ENCODE measurements at regions not wholly inside any gene's neighbourhood (a gene's known extent, or its start where the extent isn't known, plus 50 kb on each side); places are given as distances from the start of the nearest gene placed in this dataset.

DNA sequence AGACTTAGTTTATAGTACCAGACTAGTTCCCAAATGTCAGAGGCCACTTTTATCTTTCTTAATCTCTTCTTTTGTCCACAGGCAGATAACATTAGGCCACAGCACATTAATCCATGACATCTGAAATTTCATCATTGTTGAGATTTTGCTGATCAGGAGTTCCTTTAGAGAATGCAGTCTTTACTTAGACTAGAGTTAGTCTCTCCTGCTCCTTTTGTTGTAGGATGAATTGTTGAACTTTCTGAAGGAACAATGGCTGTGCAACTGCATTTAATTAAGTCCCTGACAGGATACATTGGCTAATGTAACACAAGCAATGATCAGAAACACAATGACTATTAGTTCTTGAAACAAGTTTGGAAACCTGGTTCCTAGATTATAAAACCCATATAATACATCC is 266.3 kb downstream of the PCDH20 start:
- no peak for DNase-seq (ENCODE audit: low spot score in 2 of 2)
- no peak overlapping the region for H3K4me3 ChIP-seq
- TF ChIP-seq POLR2A (IDR thresholded peaks at IDR 0.05) (no peak), EP300 (IDR thresholded peaks at IDR 0.05) (no peak)
- TF ChIP-seq, protein P1, sequence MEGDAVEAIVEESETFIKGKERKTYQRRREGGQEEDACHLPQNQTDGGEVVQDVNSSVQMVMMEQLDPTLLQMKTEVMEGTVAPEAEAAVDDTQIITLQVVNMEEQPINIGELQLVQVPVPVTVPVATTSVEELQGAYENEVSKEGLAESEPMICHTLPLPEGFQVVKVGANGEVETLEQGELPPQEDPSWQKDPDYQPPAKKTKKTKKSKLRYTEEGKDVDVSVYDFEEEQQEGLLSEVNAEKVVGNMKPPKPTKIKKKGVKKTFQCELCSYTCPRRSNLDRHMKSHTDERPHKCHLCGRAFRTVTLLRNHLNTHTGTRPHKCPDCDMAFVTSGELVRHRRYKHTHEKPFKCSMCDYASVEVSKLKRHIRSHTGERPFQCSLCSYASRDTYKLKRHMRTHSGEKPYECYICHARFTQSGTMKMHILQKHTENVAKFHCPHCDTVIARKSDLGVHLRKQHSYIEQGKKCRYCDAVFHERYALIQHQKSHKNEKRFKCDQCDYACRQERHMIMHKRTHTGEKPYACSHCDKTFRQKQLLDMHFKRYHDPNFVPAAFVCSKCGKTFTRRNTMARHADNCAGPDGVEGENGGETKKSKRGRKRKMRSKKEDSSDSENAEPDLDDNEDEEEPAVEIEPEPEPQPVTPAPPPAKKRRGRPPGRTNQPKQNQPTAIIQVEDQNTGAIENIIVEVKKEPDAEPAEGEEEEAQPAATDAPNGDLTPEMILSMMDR (IDR thresholded peaks at IDR 0.05) = no peak
- no peaks in the 10 kb centered on the region for H3K27me3 ChIP-seq
- H3K4me1 ChIP-seq = no peaks in the 10 kb centered on the region
- H3K36me3 ChIP-seq = no peaks in the 10 kb centered on the region
- no peak overlapping the region for H3K27ac ChIP-seq
- no peaks in the 10 kb centered on the region for H3K9me3 ChIP-seq

DNA sequence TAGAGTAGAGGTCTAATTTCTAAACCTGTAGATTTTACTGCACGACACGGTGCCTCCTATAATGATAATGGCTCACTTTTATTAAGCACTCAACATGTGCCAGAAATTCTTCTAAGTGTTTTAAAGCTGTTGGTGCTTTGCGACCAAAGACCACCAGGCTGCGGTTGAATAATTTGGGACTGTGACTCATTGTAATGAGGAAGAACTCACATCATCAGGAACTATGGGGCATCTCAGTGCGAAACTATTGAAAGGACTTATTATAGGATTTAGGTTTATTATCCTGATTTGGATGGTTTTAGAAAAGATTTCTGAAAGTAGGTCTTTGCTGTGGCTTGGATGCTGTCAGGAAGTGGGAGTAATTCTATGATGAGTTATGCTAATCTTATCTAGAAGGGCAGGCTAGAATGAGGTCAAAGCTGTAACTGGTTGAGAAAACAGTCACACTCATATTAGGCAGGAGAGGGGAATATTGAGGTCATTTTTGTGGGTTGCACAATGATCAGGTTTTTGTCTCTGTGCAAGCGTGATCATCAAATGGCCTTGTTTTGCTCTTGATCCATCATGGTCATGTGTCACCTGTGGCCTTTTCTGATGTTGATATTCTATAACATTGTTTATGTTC is 266.8 kb downstream of the PCDH20 start:
- no peak for DNase-seq (ENCODE audit: low spot score in 2 of 2)
- no peak overlapping the region for H3K27ac ChIP-seq
- no peak overlapping the region for H3K4me3 ChIP-seq
- WGBS, 2 donors = 85 to 93% methylated on average over 6 of the region's 6 CpGs
- no peaks in the 10 kb centered on the region for H3K4me1 ChIP-seq
- TF ChIP-seq, protein P1 (IDR thresholded peaks at IDR 0.05) = no peak
- no peak for TF ChIP-seq EP300 (IDR thresholded peaks at IDR 0.05)
- TF ChIP-seq POLR2A (IDR thresholded peaks at IDR 0.05) = no peak
- H3K27me3 ChIP-seq = no peaks in the 10 kb centered on the region
- H3K9me3 ChIP-seq = no peaks in the 10 kb centered on the region
- no peaks in the 10 kb centered on the region for H3K36me3 ChIP-seq

DNA sequence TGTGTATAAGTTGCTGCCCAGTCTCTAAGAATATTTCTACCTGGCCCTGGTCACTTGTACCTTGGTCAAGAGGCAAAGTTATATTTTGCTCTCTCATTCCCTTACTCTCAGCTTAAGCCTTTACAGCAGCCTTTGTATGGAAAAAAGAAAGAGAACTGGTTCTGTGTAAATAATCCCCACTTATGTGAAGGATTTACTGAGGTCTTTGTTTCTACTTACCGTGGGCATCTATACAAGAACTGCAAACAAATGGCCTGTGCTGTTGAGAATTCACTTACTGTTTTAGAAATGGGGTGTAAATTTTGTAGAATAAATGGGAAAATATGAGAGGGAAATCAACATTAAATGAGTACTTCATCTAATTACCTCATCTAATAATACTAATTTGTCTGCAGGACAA is 267.4 kb downstream of the PCDH20 start:
- Histone ChIP-seq H3K9me3 (no peaks in the 10 kb centered on the region), H3K36me3 (no peaks in the 10 kb centered on the region), H3K27me3 (no peaks in the 10 kb centered on the region), H3K27ac (no peak overlapping the region), H3K4me3 (no peak overlapping the region), H3K4me1 (no peaks in the 10 kb centered on the region)
- TF ChIP-seq, protein P1 (IDR thresholded peaks at IDR 0.05) = no peak
- TF ChIP-seq EP300 (IDR thresholded peaks at IDR 0.05) (no peak), POLR2A (IDR thresholded peaks at IDR 0.05) (no peak)
- DNase-seq (ENCODE audit: low spot score in 2 of 2) = no peak
- 38 to 44% methylated on average over 1 of the region's 1 CpG for WGBS, 2 donors

DNA sequence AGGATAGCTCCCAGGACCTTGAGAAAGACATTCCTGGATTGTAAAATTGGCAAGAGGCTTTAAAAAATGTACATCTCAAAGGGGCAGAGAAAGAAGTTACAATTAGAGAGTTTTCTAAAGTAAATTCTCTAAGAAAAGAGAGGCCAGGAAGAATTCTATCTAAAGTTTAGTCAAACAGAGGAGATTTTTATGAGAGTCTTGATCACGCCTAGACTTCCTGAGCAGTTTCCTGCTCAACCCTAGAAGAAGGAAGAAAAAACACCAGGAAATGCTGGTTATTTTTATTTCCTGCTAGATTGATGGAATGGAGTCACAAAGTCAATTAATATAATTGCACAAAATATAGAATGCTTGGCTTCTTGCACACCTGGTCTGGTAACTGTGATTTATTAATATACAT is 269.1 kb downstream of the PCDH20 start:
- no peak for DNase-seq (ENCODE audit: low spot score in 2 of 2)
- WGBS, 2 donors = 62 to 76% methylated on average over 1 of the region's 1 CpG
- Histone ChIP-seq H3K36me3 (no peaks in the 10 kb centered on the region), H3K27me3 (no peaks in the 10 kb centered on the region), H3K9me3 (no peaks in the 10 kb centered on the region), H3K4me3 (no peak overlapping the region), H3K27ac (no peak overlapping the region), H3K4me1 (no peaks in the 10 kb centered on the region)
- TF ChIP-seq POLR2A (IDR thresholded peaks at IDR 0.05) (no peak), EP300 (IDR thresholded peaks at IDR 0.05) (no peak)
- TF ChIP-seq, protein P1 (IDR thresholded peaks at IDR 0.05) = no peak

DNA sequence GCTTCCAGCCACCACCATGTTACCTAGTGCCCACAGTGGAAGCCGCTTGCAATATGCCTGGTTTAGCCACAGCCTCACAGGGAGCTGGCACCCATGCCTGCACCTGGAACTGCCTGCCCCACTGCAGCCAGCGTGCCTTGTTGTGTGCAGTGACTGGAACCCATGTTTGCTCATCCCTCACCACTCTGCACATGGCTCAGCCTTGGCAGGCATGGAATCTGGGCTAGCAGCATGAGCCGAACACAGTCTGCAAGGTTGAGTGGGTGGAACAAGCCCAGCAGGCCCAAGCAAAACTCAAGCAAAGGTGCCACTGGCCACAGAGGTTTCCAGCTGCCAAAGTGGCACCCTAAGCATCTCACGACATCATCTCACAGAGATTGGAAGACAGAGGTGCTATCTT is 269.5 kb downstream of the PCDH20 start:
- Histone ChIP-seq H3K4me3 (no peak overlapping the region), H3K9me3 (no peaks in the 10 kb centered on the region), H3K4me1 (no peaks in the 10 kb centered on the region), H3K27ac (no peak overlapping the region), H3K36me3 (no peaks in the 10 kb centered on the region), H3K27me3 (no peaks in the 10 kb centered on the region)
- 89 to 93% methylated on average over 3 to 4 of the region's 4 CpGs for WGBS, 2 donors
- TF ChIP-seq EP300 (IDR thresholded peaks at IDR 0.05) (no peak), POLR2A (IDR thresholded peaks at IDR 0.05) (no peak)
- TF ChIP-seq, protein P1 (IDR thresholded peaks at IDR 0.05) = no peak
- no peak for DNase-seq (ENCODE audit: low spot score in 2 of 2)

Measured in tibial nerve (tissue), 4 donors.